GM18498 (cell line): ENCODE measurements at regions not wholly inside any gene's neighbourhood (a gene's known extent, or its start where the extent isn't known, plus 50 kb on each side); places are given as distances from the start of the nearest gene placed in this dataset.

ENCODE experiments used
- ATAC-seq: cut with Tn5 transposase; IDR thresholded peaks from one replicate; pipeline ENCODE4 v1.9.1; 2021; ENCODE audit warnings: mild to moderate bottlenecking, moderate library complexity; ENCODE audit not compliant: unreplicated experiment

DNA sequence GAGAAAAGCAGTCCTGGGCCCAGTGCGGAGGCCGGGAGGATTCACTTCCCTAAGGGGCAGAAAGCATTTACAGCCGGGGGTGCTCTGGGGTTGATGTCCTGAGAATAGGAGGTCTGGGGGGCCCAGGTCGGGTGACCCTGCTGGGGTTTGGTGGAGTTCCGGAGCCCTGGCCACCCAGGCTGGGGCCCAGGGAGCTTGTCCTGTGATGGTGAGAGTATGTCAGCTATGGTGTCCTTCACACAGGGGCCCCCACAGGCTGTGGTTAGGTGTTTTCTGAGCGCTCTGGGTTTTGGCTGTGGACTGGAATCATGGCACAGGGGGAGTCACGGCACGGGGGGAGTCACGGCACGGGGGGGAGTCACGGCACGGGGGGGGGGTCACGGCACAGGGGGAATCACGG lies 54.5 kb upstream of the TMEM18 start:
- no peak for ATAC-seq

DNA sequence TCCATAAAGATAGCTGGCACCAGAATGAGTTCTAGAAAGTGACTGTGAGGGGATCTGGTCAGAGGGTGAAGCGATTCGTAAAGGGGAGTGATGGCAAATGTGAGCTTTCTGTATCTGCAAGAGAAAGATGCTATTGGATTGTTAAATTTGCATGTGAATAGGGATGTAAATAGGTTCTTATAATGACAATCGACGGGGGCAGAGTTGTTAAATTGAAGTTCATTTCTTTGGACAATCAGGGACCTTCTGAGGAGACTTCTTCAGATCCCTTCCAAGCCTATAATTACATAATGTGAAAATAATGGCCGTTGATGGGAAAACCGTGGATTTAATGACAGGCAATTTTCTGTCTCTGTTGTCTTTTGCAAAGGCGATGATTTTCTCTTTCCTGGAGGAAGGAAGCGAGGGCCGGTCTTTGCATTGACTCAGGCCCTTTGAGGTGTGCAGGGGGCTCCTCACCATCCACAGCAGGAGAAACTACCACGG lies 52.2 kb upstream of the TMEM18 start:
- no peak for ATAC-seq

DNA sequence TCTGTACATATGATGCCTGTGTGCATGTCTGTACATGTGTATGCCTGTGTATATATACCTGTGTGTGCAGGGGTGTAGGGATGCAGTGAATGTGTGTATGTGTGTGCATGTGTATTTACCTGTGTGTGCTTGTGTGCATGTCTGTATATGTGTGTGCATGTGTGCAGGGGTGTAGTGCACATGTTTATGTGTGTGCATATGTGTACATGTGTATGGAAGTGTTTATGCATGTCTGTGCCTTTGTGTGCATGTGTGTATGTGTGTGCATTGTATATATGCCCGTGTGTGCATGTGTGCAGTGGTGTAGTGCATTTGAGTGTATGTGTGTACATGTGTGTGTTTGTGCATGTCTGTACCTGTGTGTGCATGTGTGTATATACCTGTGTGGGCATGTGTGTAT lies 51.0 kb upstream of the TMEM18 start:
- ATAC-seq: no peak

DNA sequence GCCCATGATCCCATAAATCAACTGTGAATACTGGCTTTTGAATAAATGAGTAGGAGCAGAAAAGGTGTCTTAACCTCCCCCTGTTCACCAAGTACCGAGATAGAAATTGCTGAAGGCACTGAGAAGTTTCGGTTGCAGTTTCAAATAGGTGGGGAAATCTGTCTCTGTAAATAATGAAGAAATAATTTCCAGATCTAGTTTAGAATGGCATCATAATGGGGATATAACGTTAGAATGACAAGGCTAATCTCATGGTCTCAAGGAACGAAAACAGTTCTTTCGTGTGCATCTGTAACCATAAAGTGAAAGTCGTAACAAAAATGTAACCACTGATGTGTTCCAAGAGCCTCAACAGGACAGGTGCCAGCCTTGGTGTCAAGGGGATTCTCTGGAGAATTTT lies 49.9 kb upstream of the TMEM18 start:
- peak; percentile 80 for ATAC-seq
